H9 (cell line): ENCODE measurements at regions not wholly inside any gene's neighbourhood (a gene's known extent, or its start where the extent isn't known, plus 50 kb on each side); places are given as distances from the start of the nearest gene placed in this dataset.

Experiments
- DNase-seq: peaks from one replicate; pipeline ENCODE4 v3.0.0-alpha.2; 2017
- H2AFZ ChIP-seq: one replicate; pipeline ENCODE4 v1.6.1; 2013; ENCODE audit warnings: mild to moderate bottlenecking, low read length, control low read depth, moderate library complexity
- H2AK5ac ChIP-seq: 2 replicates; pipeline ENCODE4 v1.6.1; 2013; ENCODE audit warnings: low read length, control low read depth, mixed read lengths; ENCODE audit not compliant: insufficient read length
- H2BK120ac ChIP-seq: one replicate; pipeline ENCODE4 v1.6.1; 2013; ENCODE audit warnings: low read depth, mild to moderate bottlenecking, low read length, control low read depth, inconsistent platforms; ENCODE audit not compliant: poor library complexity, severe bottlenecking
- H2BK12ac ChIP-seq: 2 replicates; pipeline ENCODE4 v1.6.1; 2013; ENCODE audit warnings: low read length, control low read depth, mixed read lengths, low read depth; ENCODE audit not compliant: insufficient read length
- H2BK15ac ChIP-seq: 2 replicates; pipeline ENCODE4 v1.6.1; 2013; ENCODE audit warnings: low read depth, low read length, control low read depth
- H2BK20ac ChIP-seq: one replicate; pipeline ENCODE4 v1.6.1; 2013; ENCODE audit warnings: low read depth, mild to moderate bottlenecking, low read length, control low read depth, inconsistent platforms; ENCODE audit not compliant: poor library complexity, severe bottlenecking
- H2BK5ac ChIP-seq: 2 replicates; pipeline ENCODE4 v1.6.1; 2013; ENCODE audit warnings: low read length, control low read depth, mixed read lengths; ENCODE audit not compliant: insufficient read length
- H3K14ac ChIP-seq: 2 replicates; pipeline ENCODE4 v1.6.1; 2013; ENCODE audit warnings: low read length, control low read depth; ENCODE audit not compliant: insufficient read depth
- H3K18ac ChIP-seq: 2 replicates; pipeline ENCODE4 v1.6.1; 2013; ENCODE audit warnings: low read depth, mild to moderate bottlenecking, mixed read lengths, low read length, control low read depth; ENCODE audit not compliant: insufficient read length
- H3K23ac ChIP-seq: 2 replicates; pipeline ENCODE4 v1.6.1; 2013; ENCODE audit warnings: low read length, control low read depth, mixed read lengths, low read depth; ENCODE audit not compliant: insufficient read length
- H3K23me2 ChIP-seq: 2 replicates; pipeline ENCODE4 v1.6.1; 2013; ENCODE audit warnings: low read depth, mild to moderate bottlenecking, mixed read lengths, low read length, control low read depth; ENCODE audit not compliant: insufficient read length, poor library complexity, severe bottlenecking
- H3K27ac ChIP-seq: 2 replicates; pipeline ENCODE4 v1.5.1; 2013; ENCODE audit warnings: low read length, control low read depth, mixed read lengths, low read depth; ENCODE audit not compliant: insufficient read length
- H3K27me3 ChIP-seq: 2 replicates; pipeline ENCODE4 v1.6.1; 2013; ENCODE audit warnings: low read length, control low read depth, inconsistent platforms; ENCODE audit not compliant: insufficient read depth
- H3K4ac ChIP-seq: 2 replicates; pipeline ENCODE4 v1.6.1; 2013; ENCODE audit warnings: low read depth, mild to moderate bottlenecking, control low read depth, inconsistent platforms, low read length, moderate library complexity
- H3K4me1 ChIP-seq: 2 replicates; pipeline ENCODE4 v1.6.1; 2013; ENCODE audit warnings: low read length, control low read depth, inconsistent platforms; ENCODE audit not compliant: insufficient read depth
- H3K4me2 ChIP-seq: 2 replicates; pipeline ENCODE4 v1.6.1; 2013; ENCODE audit warnings: low read length, control low read depth, mixed read lengths; ENCODE audit not compliant: insufficient read length, insufficient read depth
- H3K56ac ChIP-seq: 2 replicates; pipeline ENCODE4 v1.6.1; 2013; ENCODE audit warnings: low read depth, mild to moderate bottlenecking, mixed read lengths, low read length, control low read depth; ENCODE audit not compliant: insufficient read length
- H3K79me1 ChIP-seq: 2 replicates; pipeline ENCODE4 v1.6.1; 2013; ENCODE audit warnings: low read depth, mild to moderate bottlenecking, moderate library complexity, low read length, control low read depth, inconsistent platforms; ENCODE audit not compliant: insufficient read depth, poor library complexity, severe bottlenecking
- H3K79me2 ChIP-seq: 2 replicates; pipeline ENCODE4 v1.6.1; 2013; ENCODE audit warnings: low read length, control low read depth, inconsistent platforms; ENCODE audit not compliant: insufficient read depth
- H3K9ac ChIP-seq: 2 replicates; pipeline ENCODE4 v1.6.1; 2013; ENCODE audit warnings: low read length, control low read depth, mixed read lengths; ENCODE audit not compliant: insufficient read length; ENCODE audit errors: extremely low read depth
- H3K9me3 ChIP-seq: one replicate; pipeline ENCODE4 v1.6.1; 2013; ENCODE audit warnings: low read depth, low read length, inconsistent platforms; ENCODE audit not compliant: control insufficient read depth
- H3T11ph ChIP-seq: one replicate; pipeline ENCODE4 v1.6.1; 2013; ENCODE audit warnings: mild to moderate bottlenecking, low read length, control low read depth, inconsistent platforms
- H4K20me1 ChIP-seq: one replicate; pipeline ENCODE4 v1.6.1; 2013; ENCODE audit not compliant: control insufficient read depth, insufficient read length, insufficient read depth
- H4K5ac ChIP-seq: 2 replicates; pipeline ENCODE4 v1.6.1; 2013; ENCODE audit warnings: low read depth, mild to moderate bottlenecking, mixed read lengths, low read length, control low read depth; ENCODE audit not compliant: insufficient read length
- H4K8ac ChIP-seq: replicated peaks from 2 replicates; pipeline ENCODE4 v1.6.1; 2013; ENCODE audit warnings: low read length, control low read depth, mixed read lengths, low read depth; ENCODE audit not compliant: insufficient read length
- H4K91ac ChIP-seq: 2 replicates; pipeline ENCODE4 v1.6.1; 2013; ENCODE audit warnings: low read depth, mild to moderate bottlenecking, moderate library complexity, mixed read lengths, low read length, control low read depth; ENCODE audit not compliant: insufficient read length
- H3K27ac Mint-ChIP-seq, 3 experiments: 2 replicates in 2 of 3; 3 replicates in 1 of 3; pipeline ENCODE4 v1.8.0; 2020 to 2021; ENCODE audit warnings: mixed read lengths in 3 of 3, mild to moderate bottlenecking in 1 of 3, moderate library complexity in 1 of 3
- H3K27me3 Mint-ChIP-seq: 2 replicates; pipeline ENCODE4 v1.8.0; 2021; ENCODE audit warnings: low read depth, mild to moderate bottlenecking, moderate library complexity, mixed read lengths
- H3K36me3 Mint-ChIP-seq, 3 experiments: 2 replicates in 2 of 3; 3 replicates in 1 of 3; pipeline ENCODE4 v1.8.0; 2020 to 2021; ENCODE audit warnings: low read depth in 3 of 3, mixed read lengths in 3 of 3; ENCODE audit not compliant: insufficient read depth in 1 of 3
- H3K4me1 Mint-ChIP-seq, 2 experiments: 2 replicates each; pipeline ENCODE4 v1.8.0; 2020; ENCODE audit warnings: mixed read lengths in 2 of 2
- H3K4me3 Mint-ChIP-seq, 2 experiments: 2 replicates in 1 of 2; 3 replicates in 1 of 2; pipeline ENCODE4 v1.8.0; 2020 to 2021; ENCODE audit warnings: mild to moderate bottlenecking in 2 of 2, mixed read lengths in 2 of 2, moderate library complexity in 1 of 2
- H3K9me3 Mint-ChIP-seq, 2 experiments: 2 replicates in 1 of 2; 3 replicates in 1 of 2; pipeline ENCODE4 v1.8.0; 2020; ENCODE audit warnings: mild to moderate bottlenecking in 2 of 2, mixed read lengths in 2 of 2, moderate library complexity in 1 of 2
- WGBS: extraction: QIAGEN DNeasy Blood & Tissue Kit; methylation state at CpG from one replicate; pipeline ENCODE4 v1.1.7; 2013; ENCODE audit warnings: missing lambda C conversion rate, low lambda C conversion rate, mixed read lengths; ENCODE audit not compliant: insufficient read length; ENCODE audit errors: extremely low coverage; 5-methylcytosine and 5-hydroxymethylcytosine counted together
- TF ChIP-seq, protein P1 (sequence below): fragments of 200-600 bp; sonication (generic); conservative IDR thresholded peaks from 3 replicates; pipeline ENCODE4 v1.8.0; 2021; ENCODE audit warnings: antibody characterized with exemption, mild to moderate bottlenecking

DNA sequence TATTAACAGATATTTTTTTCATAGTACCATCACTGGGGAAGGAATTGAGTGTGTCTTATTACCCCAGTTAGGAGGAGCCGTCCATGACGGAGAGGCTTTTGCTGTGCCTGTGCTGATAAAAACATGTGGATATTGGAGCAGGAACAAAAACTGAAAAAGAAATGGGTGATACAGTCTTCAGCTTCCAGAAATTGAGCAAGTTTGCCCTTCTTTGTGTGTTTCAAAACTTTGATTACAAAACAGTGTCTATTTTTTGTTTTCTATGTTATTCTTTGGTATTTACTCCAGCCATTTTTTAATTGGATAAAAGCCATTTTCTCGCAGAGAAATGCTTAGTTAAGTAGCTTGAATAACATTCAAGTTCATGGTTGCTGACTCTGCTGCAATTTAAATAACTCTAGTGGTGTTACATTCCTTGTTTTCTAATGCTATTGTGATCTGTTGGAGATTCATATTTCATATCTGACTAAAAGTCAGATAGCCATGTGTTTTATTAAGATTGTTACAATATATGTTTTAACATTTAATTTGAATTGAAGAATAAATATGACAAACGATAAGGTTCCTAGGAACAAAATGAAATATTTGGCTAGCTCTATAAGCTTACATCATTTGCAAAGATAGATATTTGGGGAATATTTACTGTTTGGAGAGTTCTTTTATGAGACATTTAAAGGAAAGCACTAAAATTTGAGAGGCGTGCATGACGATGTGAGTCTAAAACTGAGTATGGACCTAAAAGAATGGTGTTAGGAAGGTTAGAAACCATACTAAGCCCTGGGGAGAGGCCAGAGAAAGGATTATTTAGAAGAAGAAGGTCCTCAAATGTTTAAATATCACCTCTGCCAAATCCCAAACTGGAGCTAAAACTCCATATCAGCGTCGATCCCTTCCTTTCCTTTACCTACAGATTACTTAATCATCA, 747.3 kb upstream of the CELF2 start:
- Histone ChIP-seq H4K20me1 (no peaks in the 10 kb centered on the region), H2BK12ac (no peak overlapping the region), H3K4me1 (no peaks in the 10 kb centered on the region), H3K18ac (no peak overlapping the region), H2BK5ac (no peak overlapping the region), H3K9ac (no peak overlapping the region), H3T11ph (no peak overlapping the region), H2BK120ac (no peak overlapping the region), H2AFZ (no peak overlapping the region), H2BK15ac (no peak overlapping the region), H3K9me3 (no peaks in the 10 kb centered on the region), H2BK20ac (no peak overlapping the region), H3K79me2 (no peaks in the 10 kb centered on the region), H3K27me3 (no peaks in the 10 kb centered on the region), H3K4ac (no peak overlapping the region), H3K23me2 (no peaks in the 10 kb centered on the region), H3K23ac (no peak overlapping the region), H2AK5ac (no peak overlapping the region), H4K91ac (no peak overlapping the region), H3K79me1 (no peaks in the 10 kb centered on the region), H3K27ac (no peak overlapping the region), H4K8ac (no peak overlapping the region), H3K4me2 (no peak overlapping the region), H4K5ac (no peak overlapping the region), H3K14ac (no peak overlapping the region), H3K56ac (no peak overlapping the region)
- no peaks in the 10 kb centered on the region; a peak in 1 of 5 replicates for H3K9me3 Mint-ChIP-seq
- H3K27ac Mint-ChIP-seq, result no peak overlapping the region
- no peaks in the 10 kb centered on the region for H3K36me3 Mint-ChIP-seq
- TF ChIP-seq, protein P1, sequence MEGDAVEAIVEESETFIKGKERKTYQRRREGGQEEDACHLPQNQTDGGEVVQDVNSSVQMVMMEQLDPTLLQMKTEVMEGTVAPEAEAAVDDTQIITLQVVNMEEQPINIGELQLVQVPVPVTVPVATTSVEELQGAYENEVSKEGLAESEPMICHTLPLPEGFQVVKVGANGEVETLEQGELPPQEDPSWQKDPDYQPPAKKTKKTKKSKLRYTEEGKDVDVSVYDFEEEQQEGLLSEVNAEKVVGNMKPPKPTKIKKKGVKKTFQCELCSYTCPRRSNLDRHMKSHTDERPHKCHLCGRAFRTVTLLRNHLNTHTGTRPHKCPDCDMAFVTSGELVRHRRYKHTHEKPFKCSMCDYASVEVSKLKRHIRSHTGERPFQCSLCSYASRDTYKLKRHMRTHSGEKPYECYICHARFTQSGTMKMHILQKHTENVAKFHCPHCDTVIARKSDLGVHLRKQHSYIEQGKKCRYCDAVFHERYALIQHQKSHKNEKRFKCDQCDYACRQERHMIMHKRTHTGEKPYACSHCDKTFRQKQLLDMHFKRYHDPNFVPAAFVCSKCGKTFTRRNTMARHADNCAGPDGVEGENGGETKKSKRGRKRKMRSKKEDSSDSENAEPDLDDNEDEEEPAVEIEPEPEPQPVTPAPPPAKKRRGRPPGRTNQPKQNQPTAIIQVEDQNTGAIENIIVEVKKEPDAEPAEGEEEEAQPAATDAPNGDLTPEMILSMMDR, result no peak
- WGBS, result no CpG with 5 or more reads among the region's 8 CpGs
- no peak for DNase-seq
- no peak overlapping the region for H3K4me3 Mint-ChIP-seq
- H3K27me3 Mint-ChIP-seq, result no peaks in the 10 kb centered on the region
- H3K4me1 Mint-ChIP-seq, result 0 out of 4 replicates have a peak, but pooled peaks cover 0 to 3% of the 10 kb centered on the region in 2 experiments
